ENCODE measurements at regions not wholly inside any gene's neighbourhood (a gene's known extent, or its start where the extent isn't known, plus 50 kb on each side); places are given as distances from the start of the nearest gene placed in this dataset.
"Not testable (repeated sequence)": the region's sequence is repeated elsewhere in the genome, so short reads cannot be mapped to it uniquely, and the experiment has no call there.

DNA sequence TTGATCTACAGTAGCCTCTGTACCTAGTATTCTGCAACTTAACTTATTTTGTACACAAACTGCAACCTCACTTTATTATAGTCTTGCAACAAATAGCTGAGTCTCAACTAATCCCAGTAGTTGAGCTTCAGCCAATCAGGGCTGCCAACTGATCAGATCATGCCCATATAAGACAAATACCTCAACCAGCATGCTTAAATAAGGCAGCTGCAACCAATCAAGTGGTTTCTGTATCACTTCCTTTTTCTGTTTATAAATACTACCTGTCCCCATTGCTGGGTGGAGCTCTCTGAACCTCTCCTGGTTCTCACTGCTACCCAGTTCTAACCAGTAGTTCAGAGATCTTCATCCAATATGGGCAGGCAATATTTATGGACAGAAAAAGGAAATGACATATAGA lies 248.5 kb upstream of the FBXO33 start:
- DNase-seq (ENCODE audit: low read depth in 3 of 3): no peak

DNA sequence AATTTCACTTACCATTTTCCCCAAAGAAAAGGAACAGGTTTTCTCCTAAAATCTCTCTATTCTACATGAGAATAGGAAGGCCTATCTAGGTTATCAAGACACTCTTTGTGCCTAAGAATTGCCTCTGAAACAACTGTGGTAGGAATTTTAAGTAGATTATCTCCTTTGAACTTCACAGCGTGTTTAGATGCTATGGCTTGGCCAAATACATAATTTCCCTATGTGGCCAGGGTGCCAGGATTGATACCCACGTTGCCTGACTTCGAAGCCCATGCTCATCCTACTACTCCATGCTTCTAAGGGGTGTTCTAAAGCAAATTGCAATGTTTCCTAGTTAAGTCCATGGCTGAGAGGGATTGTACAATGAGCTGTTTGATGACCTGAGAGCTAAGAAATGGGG lies 241.5 kb upstream of the FBXO33 start:
- DNase-seq (ENCODE audit: low read depth in 3 of 3): no peak

DNA sequence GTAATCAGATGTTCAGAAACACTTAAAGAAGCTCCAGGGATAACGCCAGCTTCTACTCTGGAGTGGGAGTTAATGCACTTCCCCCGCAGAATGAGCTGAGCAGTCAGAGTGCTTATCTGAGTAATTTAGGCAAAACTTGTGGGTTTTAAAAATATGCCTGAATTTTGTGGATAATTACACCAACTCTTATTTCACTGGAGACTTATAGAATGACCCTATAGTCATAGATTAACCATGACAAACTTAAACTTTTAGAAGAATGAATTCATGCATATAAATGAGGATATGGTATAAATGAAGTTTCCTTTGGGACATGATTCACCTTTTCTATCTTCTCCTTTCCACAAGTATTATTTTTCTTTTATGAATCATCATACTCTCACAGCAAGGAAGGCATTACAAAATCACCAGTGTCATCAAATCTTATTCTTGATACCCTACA lies 241.1 kb upstream of the FBXO33 start:
- no peak for DNase-seq (ENCODE audit: low read depth in 3 of 3)

DNA sequence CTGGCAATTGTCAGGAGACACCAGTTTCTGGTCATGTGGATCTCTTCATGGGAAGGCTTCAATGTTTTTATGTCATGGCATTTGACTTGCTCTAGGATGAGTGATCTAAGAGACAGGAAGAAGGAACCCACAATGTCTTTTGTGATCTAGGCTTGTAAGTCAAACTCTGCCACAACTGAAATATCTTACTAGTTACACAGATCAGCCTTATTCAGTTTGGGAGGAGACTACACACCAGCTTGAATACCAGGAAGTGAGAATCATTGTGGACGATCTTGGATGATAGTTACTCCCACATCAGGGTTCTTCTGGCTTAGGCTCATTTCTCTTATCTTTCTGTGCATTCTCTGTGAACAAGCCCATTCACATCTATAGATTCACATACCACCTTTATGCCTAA lies 236.2 kb upstream of the FBXO33 start:
- no peak for DNase-seq (ENCODE audit: low read depth in 3 of 3)

DNA sequence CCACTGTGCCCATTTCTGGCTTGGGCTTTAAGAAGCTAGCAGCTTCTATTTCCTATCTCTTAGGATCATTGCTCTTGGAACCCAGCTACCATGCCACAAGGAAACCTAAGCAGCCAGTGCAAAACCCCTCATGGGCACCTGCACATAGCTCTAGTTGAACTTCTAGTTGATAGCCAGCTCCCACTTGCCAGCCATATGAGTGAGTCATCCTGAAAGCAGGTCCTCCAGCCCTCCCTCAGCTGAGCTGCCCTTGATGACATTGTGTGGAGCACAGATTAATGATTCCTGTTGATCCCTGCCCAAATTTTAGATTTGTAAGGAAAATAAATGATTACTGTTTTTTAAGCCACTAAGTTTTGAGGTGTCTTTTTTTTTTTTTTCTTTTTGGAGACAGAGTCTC lies 234.2 kb upstream of the FBXO33 start:
- no peak for DNase-seq (ENCODE audit: low read depth in 3 of 3)

DNA sequence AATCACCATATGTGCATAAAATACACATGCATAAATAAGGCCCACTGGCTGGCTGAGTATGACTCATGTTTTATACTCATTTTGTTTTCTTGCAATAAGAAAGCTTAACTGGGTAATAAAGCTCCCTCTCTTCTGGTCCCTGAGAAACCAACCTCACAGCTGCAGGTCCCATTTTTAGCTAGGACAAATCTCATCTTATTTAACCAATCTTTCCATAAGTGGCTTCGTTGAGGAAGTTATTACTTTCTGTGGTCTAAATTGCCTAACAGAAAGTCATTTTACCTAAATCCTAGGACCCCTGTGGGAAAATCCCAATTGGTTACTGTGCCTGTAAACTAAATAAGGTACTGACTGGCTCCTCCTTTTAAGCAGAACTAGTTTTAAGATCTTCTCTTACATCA lies 232.8 kb upstream of the FBXO33 start:
- no peak for DNase-seq (ENCODE audit: low read depth in 3 of 3)

DNA sequence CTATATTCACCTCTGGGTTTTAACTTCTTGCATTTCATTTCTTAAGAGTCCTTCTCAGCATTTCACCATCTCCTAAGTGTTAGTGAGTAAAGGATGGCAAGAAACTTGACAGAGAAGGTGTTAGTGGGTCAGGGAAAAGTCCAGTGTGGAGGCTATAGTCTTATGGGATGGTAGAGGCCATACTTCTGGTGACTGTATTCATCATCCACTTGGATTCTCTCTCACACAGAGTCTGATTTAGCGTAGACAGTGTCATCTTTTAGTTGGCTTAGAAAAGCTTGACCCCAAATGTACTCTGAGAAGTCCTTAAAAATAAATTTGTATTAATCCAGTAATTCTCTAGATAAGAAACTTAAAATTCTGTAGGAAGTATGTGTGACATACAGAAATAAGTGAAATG lies 232.4 kb upstream of the FBXO33 start:
- no peak for DNase-seq (ENCODE audit: low read depth in 3 of 3)

DNA sequence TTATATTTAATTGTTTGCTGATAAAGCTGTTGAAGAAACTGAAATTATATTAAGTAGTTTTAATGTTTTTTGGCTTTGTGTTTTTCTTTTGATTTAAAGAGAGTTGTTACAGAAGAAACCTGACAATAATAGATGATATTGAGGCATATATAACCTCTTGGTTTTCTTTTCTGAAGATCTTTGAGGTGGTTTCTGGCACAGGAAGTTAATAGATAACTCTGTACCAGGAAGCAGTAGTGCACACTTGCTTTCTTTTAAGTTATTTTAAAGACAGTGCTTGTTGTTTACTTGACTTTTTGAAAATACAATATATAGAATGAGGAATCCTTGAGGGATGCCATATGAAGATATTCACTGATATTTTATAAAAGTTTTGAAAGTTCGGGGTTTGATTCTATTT lies 209.0 kb upstream of the FBXO33 start:
- DNase-seq (ENCODE audit: low read depth in 3 of 3): no peak

DNA sequence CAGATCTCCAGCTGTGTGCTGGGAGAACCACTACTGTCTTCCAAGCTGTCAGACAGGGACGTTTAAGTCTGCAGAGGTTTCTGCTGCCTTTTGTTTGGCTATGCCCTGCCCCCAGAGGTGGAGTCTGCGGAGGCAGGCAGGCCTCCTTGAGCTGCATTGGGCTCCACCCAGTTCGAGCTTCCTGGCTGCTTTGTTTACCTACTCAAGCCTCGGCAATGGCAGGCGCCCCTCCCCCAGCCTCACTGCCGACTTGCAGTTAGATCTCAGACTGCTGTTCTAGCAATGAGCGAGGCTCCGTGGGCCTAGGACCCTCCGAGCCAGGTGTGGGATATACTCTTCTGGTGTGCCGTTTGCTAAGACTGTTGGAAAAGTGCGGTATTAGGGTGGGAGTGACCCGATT lies 206.8 kb upstream of the FBXO33 start:
- not testable (repeated sequence) for DNase-seq (ENCODE audit: low read depth in 3 of 3)

DNA sequence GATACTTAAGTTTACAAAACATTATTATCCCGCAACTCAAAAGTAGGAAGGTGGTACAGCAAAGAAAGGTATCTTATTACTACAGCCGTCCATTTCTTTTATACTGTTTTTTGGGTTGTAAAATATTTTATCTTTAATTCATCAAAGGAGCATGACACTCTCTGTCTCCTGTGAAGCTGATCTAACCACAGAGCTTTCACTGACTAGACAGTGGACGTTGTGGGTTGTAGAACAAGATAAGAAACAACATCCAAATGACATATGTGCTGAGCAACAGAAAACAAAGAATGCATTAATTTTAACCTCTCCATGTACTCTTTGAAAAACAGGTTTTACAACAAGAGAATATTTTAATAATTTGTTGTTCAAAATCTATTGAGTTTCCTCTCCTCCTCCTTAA lies 195.9 kb upstream of the FBXO33 start:
- DNase-seq (ENCODE audit: low read depth in 3 of 3): no peak

DNA sequence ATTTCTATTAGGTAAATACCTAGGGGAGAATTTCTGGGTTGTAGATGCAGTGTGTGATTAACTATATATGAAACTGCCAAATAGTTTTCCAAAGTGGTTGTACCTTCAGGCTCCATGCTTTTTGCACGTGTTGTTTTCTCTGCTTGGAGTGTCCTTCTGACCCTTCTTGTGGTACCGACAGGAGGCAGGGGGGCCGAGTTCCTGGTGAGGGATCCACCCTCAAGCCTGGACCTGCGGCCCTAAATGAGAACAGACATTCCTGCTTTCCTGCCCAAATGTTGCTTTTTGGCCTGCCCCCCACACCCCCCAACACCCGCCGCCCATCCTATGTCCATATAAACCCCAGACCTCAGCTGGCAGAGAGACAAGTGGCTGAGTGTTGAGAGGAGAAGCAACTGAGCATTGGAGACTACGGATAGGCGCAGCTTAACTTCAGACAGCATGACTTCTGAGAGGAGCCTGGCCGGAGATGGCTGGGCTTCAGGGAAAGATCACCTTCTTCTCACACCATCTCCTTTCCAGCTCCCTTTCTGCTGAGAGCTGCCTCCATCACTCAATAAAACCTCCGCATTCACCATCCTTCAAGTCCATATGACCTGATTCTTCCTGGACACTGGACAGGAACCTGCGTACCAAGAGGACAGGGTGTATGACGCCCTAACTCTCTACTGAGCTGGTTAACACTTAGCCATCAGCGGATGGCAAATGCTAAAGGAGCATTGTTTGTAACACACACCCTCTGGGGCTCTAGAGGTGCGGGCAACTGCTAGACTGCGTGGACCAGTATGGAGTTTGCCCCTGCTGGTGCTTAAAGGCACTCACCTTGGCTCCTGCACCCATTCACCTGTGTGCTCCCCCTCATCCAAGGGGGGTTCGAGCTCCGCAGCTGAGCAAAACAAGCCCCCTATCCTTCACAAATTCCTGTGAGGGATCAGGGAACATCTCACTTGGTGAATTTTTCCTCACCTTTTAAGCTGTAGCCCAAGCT lies 194.7 kb upstream of the FBXO33 start:
- DNase-seq (ENCODE audit: low read depth in 3 of 3): no peak

DNA sequence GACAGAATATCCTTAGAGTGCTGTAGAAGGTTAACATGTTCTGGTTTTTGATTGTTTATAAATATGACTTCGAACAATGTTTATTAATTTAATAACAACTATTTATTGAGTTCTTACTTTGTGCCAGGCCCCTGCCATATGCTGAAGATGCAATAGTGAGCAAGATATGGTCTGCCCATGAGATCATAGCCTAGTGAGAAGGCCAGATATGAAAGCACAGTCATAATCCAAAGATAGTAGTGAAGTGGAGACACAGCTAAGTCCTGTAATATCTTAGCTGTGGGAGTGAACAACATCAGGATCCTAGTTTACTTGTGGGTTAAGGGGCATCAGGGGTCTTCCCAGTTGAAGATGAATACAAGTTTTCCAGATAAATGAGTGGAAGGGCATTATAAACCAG lies 189.4 kb upstream of the FBXO33 start:
- DNase-seq (ENCODE audit: low read depth in 3 of 3): no peak

DNA sequence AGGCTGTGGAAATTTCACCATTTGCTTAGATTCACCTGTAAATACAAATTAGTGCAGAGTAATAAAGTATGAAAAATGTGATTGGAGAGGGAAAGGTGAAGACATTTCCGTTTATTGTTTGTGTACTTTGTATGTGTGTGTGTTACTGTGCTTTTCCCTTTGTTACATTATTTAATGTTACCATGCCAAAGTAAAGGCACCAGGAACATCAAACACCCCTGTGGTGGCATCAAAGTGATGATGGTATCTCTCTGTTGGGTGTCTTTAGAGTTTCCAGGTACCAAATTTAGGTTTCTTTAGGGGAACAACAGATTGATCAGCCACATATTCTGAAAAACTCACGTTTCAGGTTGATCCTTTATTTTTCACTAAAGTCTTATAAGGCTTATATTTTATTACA lies 189.0 kb upstream of the FBXO33 start:
- no peak for DNase-seq (ENCODE audit: low read depth in 3 of 3)

DNA sequence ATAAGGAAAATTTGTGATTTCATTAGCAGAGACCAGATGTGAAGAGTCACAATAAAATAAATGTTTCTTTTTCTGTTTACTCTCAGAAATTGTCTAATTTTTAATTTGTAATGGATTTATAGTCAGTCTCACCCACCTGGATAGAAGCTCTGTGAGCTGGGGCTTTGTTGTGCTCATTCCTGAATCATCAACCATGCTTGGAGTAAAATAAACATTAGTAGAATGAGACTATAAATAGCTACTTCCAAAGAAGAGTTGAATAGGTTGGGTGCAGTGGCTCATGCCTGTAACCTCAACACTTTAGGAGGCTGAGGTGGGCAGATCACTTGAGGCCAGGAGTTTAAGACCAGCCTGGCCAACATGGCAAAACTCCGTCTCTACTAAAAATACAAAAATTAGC lies 185.3 kb upstream of the FBXO33 start:
- no peak for DNase-seq (ENCODE audit: low read depth in 3 of 3)

DNA sequence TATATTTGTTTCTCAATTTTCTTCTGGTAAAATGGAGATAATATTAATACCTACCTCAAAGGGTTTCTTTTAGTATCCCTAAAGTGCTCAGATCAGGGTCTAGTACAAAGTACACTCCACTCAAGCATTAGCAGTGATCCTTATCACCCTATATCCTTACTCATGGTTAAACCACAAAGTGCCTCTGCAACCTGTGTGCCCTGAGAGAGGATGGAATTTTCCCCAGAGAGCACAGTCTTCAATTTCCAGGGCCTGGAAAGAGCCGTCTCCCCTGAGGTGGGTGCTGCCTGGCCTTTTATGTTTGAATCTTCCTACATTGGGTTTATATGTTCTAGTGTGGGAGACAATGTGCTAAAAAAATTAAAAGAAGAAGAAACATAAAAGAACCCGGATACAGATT lies 183.1 kb upstream of the FBXO33 start:
- DNase-seq (ENCODE audit: low read depth in 3 of 3): no peak

DNA sequence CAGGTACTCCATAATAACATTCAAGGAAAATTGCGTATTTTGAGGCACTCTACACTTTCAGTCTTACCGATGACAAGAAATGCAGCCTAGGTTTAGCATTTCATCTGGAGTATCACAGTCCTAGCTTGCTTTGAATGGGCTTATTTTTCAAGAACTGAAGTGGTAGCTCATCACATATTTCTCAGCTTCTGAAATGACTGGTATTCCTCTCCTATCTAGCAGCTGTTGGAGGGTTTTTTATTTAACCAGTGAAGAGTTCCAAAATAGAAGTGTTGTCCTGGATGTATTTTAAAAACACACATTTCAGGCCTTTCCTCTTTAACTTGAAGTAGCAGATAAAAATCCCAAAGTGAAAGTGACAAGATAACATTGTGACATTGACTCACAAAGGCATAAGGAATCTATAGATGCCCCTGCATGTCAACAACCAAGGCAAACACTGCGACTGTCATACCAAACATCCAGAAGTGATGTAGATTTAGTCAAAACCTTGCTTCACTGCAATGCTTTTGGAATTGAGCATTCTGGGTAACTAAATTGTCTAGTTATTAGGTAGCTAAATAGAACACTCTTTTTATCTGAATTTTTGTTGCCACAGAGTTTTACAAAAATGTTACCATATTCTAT lies 182.2 kb upstream of the FBXO33 start:
- no peak for DNase-seq (ENCODE audit: low read depth in 3 of 3)

DNA sequence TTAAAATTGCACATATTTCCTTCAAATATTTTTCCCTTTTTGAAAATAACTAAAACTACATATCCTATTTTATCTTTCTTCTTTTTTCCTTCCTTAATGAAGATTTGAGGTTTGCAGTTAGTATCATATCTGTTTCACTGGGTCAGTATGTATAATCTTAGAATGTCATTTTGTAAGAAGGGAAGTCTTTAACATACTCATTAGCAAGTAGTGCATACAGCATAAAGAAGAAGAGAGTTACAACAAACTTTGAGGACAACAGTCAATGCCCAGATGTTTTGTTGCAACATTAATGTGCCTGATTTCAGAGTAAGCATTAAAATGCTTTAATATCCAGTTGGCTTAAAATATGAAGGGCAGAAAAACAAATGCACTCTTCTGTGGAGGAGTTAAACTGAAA lies 176.9 kb upstream of the FBXO33 start:
- no peak for DNase-seq (ENCODE audit: low read depth in 3 of 3)

DNA sequence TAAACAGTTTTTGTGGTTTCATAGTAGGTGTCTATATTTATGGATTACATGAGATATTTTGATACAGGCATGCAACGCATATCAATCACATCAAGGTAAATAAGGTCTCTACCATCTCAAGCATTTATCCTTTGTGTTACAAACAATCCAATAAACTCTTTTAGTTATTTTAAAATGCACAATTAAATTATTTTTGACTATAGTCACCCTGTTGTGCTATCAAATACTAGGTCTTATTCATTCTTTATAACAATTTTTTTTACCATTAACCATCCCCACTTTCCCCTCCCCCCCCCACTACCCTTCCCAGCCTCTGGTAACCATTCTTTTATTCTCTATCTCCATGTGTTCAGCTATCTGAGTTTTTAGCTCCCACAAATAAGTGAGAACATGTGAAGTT lies 175.7 kb upstream of the FBXO33 start:
- no peak for DNase-seq (ENCODE audit: low read depth in 3 of 3)

DNA sequence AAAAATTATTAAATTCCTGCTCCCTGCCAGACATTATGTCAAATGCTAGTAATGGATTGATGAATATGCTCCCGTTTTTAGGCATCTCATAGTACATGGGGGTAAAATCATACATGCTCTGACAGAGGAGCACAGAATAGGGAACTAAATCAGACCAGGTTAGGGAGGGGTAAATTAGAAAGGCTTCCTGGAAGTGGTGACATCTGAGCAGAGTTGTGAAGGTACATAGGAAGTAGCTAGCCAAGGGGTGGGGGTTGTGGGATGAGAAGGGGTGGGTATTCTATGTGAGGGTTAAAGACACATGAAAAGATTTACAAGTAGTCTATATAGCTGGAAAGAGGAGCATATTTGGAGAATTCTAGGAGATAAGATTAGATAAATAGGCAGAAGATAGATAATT lies 171.7 kb upstream of the FBXO33 start:
- DNase-seq (ENCODE audit: low read depth in 3 of 3): no peak

DNA sequence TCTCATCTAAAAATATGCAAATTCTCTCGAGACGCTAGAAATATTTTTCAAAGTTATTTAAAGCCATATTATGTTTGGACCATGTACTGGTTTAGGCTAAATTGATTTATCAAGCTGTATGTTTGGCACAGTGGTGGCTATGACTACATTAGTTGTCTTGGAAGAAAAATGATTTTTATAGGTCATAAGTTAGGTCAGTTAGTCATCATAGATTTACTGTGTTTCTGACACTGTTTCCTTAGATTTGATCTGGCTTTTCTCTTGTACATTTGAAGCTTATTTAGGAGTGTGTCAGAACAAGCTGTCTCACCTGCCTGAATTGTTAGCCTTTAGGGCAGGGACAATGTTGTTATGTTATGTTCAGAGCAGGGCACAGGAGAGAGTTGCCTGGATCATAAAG lies 161.1 kb upstream of the FBXO33 start:
- DNase-seq (ENCODE audit: low read depth in 3 of 3): no peak

DNA sequence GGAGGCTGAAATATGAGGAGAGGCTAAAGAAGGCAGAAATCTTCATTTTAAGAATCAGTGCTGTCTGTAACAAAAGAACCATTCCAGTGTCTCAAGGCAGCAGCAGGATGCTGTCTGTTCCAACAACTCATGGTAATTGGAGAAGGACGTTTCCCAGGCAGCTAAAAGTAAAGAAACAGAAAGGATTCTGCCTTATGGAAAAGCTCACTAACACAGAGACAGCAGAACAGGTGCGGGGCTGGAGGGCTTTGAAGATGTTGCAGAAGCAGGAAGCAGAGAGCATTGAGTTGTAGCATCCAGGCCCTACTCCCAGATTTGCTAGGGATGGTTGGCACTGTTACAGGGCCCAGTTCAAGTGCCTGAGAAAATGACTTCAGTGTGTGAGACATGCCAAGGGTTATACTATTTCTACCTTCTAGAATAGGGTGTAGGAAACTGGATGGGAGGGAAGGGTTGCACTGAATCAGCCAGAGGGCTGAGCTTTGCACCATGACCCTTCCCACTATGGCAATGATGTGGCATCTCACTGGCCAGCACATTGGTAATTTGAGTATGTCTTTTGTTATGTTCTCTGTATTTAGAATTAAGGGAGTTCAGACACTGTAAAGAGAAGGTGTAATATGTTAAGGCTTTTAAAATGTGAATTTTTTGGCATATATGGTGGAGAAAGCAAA lies 160.0 kb upstream of the FBXO33 start:
- DNase-seq (ENCODE audit: low read depth in 3 of 3): no peak

DNA sequence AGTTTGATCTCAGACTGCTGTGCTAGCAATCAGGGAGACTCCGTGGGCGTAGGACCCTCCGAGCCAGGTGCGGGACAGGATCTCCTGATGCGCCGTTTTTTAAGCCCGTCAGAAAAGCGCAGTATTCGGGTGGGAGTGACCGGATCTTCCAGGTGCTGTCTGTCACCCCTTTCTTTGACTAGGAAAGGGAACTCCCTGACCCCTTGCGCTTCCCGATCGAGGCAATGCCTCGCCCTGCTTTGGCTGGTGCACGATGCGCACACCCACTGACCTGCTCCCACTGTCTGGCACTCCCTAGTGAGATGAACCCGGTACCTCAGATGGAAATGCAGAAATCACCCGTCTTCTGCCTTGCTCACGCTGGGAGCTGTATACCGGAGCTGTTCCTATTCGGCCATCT lies 157.6 kb upstream of the FBXO33 start:
- DNase-seq (ENCODE audit: low read depth in 3 of 3): not testable (repeated sequence)

Measured in stimulated activated CD4-positive, alpha-beta T cell treated with anti-CD3 and anti-CD28 coated beads, TNF-alpha, amount 100 ng/mL, for 24 hours (primary cell).